ENCODE measurements at regions not wholly inside any gene's neighbourhood (a gene's known extent, or its start where the extent isn't known, plus 50 kb on each side); places are given as distances from the start of the nearest gene placed in this dataset.

DNA sequence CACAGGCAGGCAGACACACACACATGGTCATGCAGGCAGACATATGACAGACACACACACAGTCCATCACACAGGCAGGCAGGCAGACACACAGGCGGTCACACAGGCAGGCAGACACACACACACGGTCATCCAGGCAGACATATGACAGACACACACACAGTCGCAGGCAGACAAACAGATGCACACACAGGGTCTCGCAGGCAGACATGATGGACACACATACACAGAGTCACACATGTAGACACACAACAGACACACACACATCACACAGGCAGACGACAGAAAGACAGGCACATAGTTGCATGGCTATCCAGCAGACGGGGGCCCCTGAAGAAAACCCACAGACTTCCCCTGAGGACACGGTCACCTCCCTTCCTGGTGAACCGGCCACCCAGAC, 135.4 kb downstream of the NCOR2 start:
- no peak for DNase-seq (ENCODE audit: low read depth)

DNA sequence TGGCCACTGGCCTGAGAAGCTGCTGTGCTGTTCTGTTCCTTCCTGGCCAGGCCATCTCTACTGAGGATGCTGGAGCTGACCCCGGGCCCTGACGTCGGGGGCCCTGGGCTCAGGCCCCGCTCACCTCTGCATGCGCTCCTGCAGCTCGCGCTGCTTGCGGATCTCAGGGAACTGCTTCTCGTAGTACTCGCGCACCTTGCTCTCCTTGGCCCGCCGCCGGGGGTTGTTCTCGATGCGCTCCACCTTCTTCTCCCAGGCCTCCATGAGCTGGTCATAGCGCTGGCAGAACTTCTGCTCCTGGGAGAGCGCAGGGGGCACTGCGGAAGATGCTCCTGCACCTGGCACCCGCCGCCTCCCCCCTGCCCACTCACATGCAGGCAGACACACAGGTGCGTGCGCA, 135.6 kb downstream of the RFLNA start:
- no peak for DNase-seq (ENCODE audit: low read depth)

DNA sequence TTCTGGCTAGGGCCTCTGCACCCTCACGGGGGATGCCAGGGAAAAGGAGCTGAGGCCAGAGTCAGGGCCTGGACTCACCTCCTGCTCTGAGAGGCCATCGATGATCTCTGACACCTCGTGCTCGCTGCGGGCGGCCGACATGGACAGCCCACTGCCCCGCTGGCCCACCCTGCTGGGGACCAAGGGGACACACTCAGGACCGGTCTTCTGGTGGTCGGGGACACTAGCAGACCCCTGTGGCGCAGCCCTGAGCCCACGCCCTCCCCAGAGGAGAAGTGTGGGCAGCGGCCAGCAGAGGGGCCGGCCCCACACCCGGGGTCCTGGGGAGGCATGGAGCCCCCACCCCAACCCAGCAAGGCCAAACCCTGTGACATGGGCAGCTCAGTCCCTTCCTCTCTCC, 134.6 kb downstream of the RFLNA start:
- no peak for DNase-seq (ENCODE audit: low read depth)

DNA sequence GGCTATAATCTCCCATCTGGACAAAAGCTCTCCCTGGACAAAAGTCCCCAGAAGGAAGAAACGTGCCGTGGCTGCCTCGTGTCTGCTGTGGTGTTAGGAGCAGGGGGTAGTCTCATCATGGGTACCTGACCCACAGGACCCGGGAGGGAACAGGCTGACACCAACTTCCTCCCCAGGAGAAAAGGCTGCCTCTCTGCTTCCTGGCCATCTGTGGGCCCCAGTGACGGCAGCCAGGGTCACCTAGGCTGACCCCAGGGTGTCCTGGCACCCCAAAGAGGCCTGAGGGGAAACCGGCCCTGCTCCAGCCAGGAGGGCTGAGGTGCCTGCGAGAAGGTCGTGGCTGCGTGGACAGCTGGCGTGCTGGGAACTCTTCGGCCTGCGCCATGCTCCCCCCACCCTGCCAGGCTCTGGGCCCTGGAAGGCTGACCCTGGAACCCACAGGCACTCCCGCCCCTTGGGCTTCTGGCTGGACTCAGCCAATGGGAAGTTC, 133.9 kb downstream of the RFLNA start:
- DNase-seq (ENCODE audit: low read depth) = no peak

DNA sequence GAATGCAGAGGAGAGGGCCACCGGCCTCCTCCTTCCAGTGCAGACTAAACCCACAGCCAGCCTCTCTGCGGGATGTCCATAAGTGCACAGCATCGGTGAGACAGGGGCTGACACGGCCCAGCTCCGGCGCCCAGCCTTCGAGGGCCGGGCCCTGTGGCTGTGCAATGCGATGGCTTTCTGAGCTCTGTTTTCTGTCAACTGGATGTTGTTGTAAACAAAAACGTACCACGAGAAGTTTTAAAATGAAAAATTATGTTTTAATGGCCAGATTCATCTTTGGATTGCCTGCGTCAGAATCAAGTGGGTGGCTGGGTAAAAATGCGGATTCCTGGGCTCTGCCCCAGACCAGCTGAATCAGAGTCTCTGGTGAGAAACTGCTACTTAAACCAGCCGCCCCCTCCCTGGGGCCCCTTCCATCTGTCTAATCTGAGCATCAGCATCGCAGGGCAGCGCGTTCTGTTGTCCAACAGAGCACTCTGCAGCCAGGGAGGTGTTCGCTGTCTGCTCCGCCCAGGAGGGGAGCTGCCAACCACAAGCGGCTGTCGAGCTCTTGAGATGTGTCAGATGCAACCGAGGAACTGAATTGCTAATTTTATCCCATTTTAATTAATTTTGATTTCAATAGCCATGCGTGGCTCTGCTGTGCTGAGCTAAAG, 133.4 kb downstream of the RFLNA start:
- DNase-seq (ENCODE audit: low read depth) = no peak

DNA sequence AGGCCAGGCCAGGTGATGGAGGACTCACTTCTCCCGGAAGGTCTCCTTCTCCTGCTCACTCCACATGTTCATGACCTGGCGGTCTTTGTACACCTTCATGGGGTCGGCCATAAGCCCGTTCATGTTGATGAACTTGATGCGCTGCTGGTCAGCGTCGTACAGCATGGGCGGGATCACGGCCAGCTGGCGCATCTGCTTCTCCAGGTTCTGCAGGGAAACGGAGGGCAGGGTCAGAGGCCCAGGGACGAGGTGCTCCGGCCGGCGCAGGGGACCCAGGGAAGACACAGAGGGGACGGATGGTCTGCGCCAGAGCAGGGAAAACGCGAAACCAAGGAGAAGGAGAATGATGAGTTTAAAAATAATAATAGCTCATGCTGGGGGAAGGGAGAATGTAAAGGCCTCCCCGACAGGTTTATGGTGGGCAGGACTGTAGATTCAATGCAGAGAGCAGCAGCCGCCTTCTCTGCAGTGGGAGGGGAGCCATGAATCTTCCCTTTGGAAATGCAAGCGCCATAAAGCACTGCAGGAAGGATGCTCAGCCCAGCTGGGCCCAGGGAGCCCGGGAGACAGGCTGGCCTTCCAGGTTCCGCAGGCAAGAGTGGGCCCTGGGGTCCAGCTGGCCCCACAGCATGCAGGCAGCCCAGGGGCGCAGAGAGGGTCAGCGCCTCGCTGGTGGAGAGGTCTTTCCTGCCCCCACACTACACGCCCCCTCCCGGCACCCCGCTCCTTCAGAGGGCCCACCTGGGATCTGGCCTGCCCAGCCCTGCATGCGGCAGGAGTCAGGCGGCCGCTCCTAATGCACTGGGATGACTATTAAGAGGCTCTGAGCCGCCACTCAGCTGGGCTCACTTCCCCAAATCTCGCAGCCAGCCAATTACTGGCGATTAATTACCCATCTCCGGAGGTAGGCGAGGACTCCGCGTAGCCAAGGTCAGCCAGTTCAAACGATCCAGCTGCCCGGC, 132.0 kb downstream of the RFLNA start:
- DNase-seq (ENCODE audit: low read depth) = no peak

DNA sequence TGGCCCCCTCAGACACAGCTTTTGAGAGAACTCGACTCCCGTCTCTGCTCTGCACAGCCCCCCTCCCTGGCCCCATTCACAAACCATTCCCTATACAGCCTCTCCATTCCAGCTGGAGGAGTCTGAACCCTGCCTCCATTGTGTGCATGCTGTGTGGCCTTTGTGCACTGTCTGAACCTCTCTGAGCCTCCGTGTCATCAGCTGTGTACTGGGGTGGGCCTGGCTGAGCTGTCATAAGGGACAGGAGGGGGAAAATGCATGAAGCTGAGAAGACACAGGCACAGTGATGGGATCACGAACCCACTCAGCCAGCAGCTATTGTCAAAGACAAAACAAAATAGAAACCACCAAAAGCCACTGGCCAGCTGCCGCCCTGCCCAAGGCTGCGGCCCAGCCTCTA, 130.8 kb downstream of the RFLNA start:
- DNase-seq (ENCODE audit: low read depth) = no peak

DNA sequence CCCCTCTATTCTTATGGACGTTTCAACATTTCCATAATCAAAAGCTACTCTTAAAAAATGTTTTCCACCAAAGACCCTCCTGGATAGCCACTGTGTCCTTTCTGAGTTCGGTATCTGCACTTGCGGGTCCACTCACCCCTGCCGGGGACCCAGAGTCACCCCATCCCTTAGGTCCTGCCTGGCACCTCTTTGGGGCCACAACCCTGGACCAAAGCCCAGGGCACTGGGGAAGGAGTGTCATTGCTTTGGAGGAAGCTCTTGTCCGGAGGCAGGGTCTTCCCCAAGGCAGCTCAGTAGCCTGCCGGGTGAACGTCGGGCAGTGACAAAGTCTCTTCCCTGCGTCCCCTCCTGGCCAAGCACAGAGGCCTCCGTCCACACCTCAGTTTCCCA, 129.6 kb downstream of the RFLNA start:
- no peak for DNase-seq (ENCODE audit: low read depth)

DNA sequence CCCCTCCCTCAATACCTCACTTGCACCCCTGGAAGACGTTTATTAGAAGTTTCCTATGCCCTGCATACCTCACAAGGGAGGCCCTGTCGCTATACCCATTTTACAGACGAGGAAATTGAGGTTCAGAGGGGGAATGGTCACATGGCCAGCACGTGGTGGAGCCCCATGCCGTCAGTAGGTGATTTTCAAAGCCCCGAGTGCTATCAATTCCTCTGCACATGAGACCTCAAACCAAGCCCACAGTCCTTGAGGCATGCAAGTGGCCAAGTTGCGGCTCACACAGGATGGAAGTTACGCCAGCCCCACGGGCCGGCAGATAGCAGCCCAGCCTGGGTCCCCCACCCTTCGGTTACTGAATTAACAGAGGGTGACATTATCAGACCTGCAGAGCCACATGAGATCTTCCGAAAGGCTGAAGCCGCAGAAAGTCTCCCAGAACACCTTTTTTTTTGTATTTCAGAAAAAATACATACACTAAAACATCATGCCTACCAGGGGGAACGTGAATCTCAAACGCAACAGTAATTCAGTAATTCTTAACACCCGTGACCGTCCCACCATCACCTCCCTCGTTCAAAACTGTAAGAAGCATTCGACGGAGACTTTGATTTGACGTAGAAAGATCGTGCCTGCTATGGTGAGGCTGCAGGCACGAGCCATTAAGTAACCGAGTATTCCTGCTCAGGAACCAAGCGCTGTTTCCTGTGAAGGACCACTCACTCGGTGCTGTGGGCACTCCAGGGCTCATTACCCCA, 129.0 kb downstream of the RFLNA start:
- no peak for DNase-seq (ENCODE audit: low read depth)

DNA sequence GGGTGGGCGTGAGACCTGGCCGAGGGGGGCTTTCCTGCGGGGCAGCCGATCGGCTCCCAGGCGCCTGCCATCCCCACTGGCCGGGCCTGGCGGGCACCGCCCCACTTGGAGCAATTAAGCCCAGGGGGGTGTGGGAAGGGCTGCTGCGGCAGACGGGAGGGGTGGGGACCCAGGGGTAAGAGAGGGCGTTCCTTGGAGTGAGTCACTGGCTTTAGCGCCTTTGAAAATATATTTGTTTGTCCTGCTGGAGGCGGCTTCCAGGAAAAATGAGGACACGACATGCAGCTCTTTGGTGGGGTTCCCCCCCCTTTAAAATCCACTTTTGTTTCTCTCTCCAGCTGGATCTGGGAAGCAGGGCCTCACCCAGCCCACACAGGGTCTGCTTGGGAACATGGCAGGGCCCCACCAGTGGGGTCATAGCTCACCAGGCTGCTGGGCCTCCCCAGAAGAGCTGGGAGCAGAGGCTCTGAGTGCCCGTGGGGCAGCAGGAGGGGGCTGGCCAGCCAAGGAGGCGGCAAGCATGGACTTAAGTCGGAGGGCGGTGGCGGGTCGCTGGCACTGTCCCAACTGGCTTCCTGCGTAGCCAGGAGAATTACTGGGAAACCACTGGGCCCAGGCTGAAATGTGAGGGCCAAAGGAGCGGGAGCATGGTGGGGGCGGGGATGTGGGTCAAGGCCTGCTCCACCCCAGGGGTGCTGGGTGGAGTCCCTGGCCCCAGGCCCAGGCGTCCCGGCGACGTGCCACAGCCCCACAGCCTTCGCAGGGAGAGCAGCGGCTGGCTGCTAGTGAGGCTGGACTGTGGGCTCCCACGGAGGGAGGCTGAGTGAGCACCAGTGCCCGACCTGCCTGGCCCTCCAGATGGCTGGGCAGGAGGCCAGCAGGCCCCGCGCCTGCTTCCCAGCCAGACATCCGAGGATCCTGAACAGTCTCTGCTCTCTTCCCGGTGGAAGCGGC, 128.0 kb downstream of the RFLNA start:
- DNase-seq (ENCODE audit: low read depth) = no peak

DNA sequence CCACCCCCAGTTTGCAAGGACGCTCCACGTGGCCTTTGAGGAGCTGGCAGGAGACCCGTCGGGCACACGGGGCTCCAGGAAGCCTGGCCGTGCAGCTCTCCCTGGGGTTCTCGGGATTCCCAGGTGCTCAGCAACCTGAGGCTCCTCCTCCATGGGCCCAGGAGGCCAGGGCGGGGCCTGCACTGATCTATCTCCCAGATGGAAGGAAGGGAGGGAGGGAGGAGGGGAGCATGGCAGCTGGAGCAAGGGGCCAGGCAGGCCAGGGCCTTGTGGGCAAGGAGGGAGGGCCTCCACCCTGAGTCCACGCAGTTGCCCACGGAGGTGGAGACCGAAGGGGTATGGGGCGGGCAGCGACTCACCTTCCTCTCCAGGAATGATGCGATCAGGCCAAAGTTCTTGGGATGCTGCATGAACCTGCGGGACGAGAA, 127.3 kb downstream of the RFLNA start:
- no peak for DNase-seq (ENCODE audit: low read depth)

DNA sequence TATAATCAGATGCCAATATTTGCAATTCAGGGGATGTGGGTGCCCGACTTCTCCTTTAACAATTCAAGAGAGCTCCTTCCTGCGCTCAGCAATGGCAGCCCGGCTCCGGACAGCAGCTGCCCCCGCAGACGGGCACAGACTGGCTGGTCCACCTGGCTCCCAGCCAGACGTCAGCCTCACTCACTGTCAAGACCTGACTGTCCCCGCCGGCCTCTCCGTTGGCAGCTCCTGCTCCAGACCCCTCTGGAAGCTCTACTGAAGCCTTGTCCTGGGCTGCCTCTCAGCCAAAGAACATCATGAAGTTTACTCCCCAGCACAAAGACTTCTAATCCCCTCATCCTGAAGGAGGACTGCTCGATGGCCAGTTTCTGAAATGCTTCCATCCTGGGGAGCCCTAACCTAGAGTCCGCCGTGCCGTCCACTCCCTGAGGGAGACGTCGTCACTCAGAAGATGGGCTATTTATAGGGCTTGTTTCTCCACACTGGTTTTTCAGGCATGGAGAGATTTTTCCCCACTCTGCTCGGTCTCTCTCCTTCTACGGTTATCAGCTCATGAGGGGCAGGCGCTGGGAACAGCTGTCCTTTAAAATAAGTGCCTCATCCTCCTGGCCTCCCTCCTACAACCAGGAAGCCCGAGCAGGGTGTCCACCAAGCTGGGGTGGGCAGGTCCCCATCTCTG, 126.2 kb downstream of the RFLNA start:
- DNase-seq (ENCODE audit: low read depth) = no peak

DNA sequence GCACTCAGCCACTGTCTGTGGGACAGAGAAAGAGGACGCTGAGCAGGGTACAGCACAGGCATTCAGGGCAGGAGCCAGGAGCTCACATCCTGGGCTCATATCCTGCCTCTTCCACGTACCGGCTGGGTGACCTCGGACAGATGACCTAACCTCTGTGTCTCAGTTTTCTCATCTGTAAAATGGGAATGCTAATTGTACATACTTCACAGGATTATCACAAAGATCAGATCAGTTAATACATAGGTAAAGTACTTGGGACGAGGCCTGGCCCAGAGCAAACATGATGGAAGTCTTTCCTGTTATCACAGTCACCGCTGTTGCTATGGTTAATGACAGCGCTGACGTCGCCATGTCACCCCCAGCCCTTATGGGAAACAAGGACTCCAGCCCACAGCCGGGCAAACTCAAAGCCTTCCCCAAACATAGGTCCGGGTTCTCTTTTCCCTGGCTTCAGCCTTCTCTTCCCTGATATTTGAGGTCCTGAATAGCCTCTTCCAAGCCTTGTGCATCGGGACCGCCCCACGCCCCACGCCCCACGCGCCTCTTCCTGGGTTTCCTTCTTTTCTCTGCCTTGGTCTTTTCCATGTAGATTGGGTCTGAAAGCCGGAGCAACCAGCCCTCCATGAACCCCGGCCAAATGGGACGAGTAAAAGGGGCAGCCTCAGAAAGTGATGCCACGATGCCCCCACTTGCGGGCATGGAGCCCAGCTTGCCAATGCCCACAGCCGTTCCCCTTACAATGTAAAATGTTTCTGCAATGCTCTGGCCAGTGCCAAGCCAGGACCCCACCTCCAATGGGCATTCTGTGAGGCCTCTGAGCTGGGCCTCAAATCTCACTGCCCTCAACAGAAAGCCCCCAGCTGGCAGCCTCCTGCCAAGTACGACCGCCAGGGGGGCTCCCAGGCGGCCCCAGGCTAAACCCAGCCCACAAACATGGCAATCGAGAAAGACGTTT, 125.4 kb downstream of the RFLNA start:
- no peak for DNase-seq (ENCODE audit: low read depth)

DNA sequence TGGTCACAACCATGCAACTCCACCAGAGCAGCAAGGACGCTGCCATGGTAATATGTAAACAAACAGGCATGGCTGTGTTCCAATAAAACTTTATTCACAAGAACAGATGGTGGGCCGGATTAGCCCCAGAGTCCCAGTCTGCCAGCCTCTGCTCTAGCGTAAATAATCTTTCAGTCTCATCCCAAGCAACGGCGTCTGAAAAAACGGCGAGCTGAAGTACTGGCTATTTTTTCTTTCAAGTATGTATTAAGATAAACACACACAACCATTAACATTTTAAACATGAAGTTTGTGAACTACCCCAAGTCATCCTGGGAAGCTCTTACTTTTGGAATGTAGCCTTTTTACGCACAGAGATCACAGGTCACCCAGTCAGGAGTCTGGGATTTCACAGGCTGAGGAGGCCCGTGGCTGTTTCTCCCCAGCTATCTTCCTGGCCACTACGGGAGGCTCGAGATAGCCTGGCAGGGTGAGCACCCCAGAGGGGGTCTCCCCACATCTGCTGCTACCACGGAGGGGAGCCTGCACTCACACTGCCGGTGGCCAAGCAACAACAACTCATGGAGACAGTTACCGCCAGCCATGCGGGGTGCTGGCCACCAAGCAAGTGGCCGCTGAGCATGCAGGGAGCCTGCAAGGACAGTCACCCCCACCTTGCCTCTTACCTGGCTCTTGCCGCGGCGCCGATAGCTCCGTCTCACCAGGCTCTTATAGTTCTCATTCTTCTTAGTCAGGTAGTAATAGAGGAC, 124.6 kb downstream of the RFLNA start:
- DNase-seq (ENCODE audit: low read depth) = no peak

DNA sequence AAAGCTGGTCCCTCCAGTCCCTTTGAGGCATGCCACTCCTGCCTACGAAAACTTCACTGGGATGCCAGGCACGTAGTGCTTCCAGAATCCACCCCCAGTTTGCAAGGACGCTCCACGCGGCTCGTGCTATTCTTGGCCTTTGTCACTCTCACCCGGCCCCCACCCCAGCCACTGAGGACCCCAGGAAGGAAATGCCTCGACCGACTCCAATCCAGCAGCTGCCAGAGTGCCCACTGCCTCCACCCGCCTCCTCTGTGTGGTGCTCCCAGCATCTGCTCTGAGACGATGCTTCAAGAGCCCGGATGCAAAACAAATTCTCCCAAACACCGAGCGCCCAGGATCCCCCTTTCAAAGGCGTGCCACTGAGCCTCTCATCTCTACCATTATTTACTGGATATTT, 123.9 kb downstream of the RFLNA start:
- DNase-seq (ENCODE audit: low read depth) = no peak

DNA sequence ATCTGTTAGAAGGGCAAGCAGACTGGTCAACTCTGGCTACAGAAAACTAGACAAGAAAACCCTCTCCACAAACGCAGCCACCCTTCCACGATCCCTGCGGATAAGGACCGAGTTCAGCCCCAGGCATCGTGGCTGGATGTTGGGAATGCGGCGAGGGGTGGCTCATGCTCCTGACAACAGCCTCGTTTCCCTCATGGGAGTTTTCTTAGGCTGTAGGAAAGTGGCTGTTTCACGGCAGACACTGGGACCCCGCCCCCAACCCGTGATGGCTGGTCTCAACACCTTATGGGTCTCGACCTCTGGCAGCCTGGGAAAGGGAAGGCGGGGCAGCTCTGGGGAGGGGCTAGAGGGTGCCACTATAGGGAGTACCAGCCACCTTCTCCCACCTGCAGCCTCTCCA, 123.3 kb downstream of the RFLNA start:
- DNase-seq (ENCODE audit: low read depth) = no peak

DNA sequence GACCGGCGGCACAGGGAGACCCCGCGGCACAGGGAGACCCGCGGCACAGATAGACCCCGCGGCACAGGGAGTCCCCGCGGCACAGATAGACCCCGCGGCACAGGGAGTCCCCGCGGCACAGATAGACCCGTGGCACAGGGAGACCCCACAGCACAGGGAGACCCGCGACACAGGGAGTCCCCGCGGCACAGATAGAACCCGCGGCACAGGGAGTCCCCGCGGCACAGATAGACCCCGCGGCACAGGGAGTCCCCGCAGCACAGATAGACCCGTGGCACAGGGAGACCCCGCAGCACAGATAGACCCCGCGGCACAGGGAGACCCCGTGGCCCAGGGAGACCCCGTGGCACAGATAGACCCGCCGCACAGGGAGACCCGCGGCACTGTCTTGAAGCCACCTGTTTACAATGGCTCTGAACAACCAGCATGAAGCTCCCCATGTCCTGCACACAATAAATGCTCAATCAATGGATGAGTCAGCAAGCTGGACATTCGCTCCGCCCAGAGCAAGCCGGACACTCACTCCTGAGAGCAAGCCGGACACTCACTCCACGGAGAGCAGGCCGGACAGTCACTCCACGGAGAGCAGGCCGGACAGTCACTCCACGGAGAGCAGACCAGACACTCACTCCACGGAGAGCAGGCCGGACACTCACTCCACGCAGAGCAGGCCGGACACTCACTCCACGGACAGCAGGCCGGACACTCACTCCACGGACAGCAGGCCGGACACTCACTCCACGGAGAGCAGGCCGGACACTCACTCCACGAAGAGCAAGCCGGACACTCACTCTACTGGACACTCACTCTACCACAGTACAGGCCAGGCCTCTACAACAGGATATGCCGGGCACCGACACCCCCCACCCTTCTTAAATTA, 121.9 kb downstream of the RFLNA start:
- DNase-seq (ENCODE audit: low read depth) = no peak

DNA sequence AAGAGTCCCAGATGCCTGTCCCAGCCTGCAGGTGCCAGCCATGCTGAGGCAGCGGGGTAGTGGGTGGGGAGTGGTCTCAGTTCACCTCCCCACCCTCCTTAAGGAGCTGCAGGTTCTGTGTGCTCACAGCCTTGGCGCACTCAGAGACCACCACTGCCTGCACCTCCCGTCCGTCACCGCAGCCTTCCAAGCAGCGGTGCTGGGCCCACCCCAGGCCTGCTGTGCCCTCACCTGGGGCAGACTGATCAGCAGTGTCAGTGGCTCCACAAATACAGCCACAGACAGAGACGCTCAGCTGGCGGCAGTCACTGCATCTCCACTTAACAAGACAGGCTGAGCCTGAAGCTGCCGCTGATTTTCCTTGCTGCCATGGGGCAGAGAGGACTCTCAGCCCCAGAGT, 120.2 kb downstream of the RFLNA start:
- no peak for DNase-seq (ENCODE audit: low read depth)

Data from activated gamma-delta T cell treated with anti-CD3 and anti-CD28 coated beads, Interleukin-2, amount 50 U/mL, for 16 hours (primary cell).